Smooth muscle cell (in vitro differentiated cells): ENCODE measurements at regions not wholly inside any gene's neighbourhood (a gene's known extent, or its start where the extent isn't known, plus 50 kb on each side); places are given as distances from the start of the nearest gene placed in this dataset.
"Not testable (repeated sequence)": the region's sequence is repeated elsewhere in the genome, so short reads cannot be mapped to it uniquely, and the experiment has no call there.

Experiments used
- DNase-seq: peaks from one replicate; lab custom pipeline; 2025; ENCODE audit not compliant: unreplicated experiment; lab: John Stamatoyannopoulos, UW
- H2AFZ ChIP-seq: fragments of 200-600 bp; sonication (generic); 2 replicates; pipeline ENCODE4 v1.6.0; 2016; ENCODE audit warnings: antibody characterized with exemption, low read depth, mild to moderate bottlenecking
- H3F3A ChIP-seq: fragments of 200-600 bp; sonication (generic); 2 replicates; pipeline ENCODE4 v1.6.0; 2017; ENCODE audit warnings: antibody characterized with exemption, low read depth
- H3K27ac ChIP-seq: fragments of 200-600 bp; sonication (generic); 2 replicates; pipeline ENCODE4 v1.5.1; 2016; ENCODE audit warnings: low read depth, mild to moderate bottlenecking
- H3K27me3 ChIP-seq: fragments of 200-600 bp; sonication (generic); 2 replicates; pipeline ENCODE4 v1.6.1; 2016; ENCODE audit warnings: low read depth, mild to moderate bottlenecking
- H3K36me3 ChIP-seq: fragments of 200-600 bp; sonication (generic); 2 replicates; pipeline ENCODE4 v1.5.1; 2016; ENCODE audit warnings: low read depth
- H3K4me1 ChIP-seq: fragments of 200-600 bp; sonication (generic); 2 replicates; pipeline ENCODE4 v1.5.1; 2016; ENCODE audit warnings: low read depth
- H3K4me2 ChIP-seq: fragments of 200-600 bp; sonication (generic); 2 replicates; pipeline ENCODE4 v1.6.0; 2016; ENCODE audit warnings: mild to moderate bottlenecking
- H3K4me3 ChIP-seq: fragments of 200-600 bp; sonication (generic); 2 replicates; pipeline ENCODE4 v1.5.1; 2016; ENCODE audit warnings: mild to moderate bottlenecking
- H3K79me2 ChIP-seq: fragments of 200-600 bp; sonication (generic); 2 replicates; pipeline ENCODE4 v1.6.0; 2016; ENCODE audit warnings: low read depth, mild to moderate bottlenecking
- H3K9ac ChIP-seq: fragments of 200-600 bp; sonication (generic); 2 replicates; pipeline ENCODE4 v1.6.0; 2016; ENCODE audit warnings: low read depth
- H3K9me3 ChIP-seq: fragments of 200-600 bp; sonication (generic); replicated peaks from 2 replicates; pipeline ENCODE4 v1.5.1; 2016; ENCODE audit warnings: low read depth
- H4K20me1 ChIP-seq: fragments of 200-600 bp; sonication (generic); 2 replicates; pipeline ENCODE4 v1.6.0; 2016; ENCODE audit warnings: low read depth
- WGBS: methylation state at CpG from one replicate; pipeline ENCODE4 v1.1.7; 2016; ENCODE audit warnings: low lambda C conversion rate; 5-methylcytosine and 5-hydroxymethylcytosine counted together
- TF ChIP-seq, protein P1 (sequence below): fragments of 200-600 bp; sonication (generic); IDR thresholded peaks from 2 replicates; pipeline ENCODE4 v1.5.1; 2017; ENCODE audit warnings: borderline replicate concordance, mild to moderate bottlenecking, antibody characterized with exemption; ENCODE audit not compliant: insufficient read depth, poor library complexity, severe bottlenecking

DNA sequence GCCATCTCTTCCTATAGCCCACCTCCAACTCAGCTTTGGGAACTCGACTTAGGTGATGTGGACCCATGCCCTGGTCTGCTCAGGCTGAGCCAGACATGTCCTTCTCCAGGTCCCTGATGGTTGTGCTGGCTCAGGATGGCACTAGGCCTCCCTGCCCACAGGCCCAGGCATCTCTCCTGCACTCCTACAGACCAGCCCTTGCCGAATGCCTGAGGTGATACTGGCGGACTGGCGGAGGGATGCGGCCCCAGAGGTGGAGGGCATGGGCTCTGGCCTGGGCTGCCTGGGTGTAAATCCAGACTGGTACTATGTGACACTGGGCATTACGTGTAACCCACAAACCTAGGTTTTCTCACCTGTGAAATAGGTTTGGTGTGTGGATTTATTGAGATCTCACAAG lies 352.8 kb downstream of the SHANK2 start:
- Histone ChIP-seq H3K36me3 (no peaks in the 10 kb centered on the region), H3K4me1 (peaks cover 5% of the 10 kb centered on the region), H3K9me3 (no peaks in the 10 kb centered on the region), H4K20me1 (no peaks in the 10 kb centered on the region), H3F3A (no peaks in the 10 kb centered on the region), H3K27ac (no peak overlapping the region), H3K4me3 (no peak overlapping the region), H3K27me3 (no peaks in the 10 kb centered on the region), H3K79me2 (no peaks in the 10 kb centered on the region), H2AFZ (no peak overlapping the region), H3K9ac (no peak overlapping the region), H3K4me2 (no peak overlapping the region)
- TF ChIP-seq, protein P1, sequence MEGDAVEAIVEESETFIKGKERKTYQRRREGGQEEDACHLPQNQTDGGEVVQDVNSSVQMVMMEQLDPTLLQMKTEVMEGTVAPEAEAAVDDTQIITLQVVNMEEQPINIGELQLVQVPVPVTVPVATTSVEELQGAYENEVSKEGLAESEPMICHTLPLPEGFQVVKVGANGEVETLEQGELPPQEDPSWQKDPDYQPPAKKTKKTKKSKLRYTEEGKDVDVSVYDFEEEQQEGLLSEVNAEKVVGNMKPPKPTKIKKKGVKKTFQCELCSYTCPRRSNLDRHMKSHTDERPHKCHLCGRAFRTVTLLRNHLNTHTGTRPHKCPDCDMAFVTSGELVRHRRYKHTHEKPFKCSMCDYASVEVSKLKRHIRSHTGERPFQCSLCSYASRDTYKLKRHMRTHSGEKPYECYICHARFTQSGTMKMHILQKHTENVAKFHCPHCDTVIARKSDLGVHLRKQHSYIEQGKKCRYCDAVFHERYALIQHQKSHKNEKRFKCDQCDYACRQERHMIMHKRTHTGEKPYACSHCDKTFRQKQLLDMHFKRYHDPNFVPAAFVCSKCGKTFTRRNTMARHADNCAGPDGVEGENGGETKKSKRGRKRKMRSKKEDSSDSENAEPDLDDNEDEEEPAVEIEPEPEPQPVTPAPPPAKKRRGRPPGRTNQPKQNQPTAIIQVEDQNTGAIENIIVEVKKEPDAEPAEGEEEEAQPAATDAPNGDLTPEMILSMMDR: no peak
- WGBS: 92% methylated on average over 6 of the region's 6 CpGs
- no peak for DNase-seq

DNA sequence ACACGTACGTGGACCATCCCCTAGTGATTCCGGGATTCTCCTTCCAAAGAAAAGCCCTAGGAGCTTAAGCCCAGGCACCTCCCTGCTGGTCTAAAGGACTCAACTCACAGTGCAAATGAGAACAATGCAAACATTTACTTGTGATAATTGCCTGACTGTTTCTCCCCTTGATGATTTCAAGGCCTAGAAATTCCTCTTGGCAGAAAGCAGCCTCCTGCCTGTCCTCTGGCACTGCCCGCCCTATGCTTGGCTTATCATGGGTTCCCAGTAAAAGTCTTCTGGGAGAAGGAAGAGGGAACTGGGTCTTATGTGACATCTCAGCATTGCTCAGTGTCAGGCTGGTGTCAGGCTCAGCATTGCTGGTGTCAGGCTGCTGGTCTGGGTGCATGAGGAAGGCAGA lies 351.8 kb downstream of the SHANK2 start:
- Histone ChIP-seq H3K9ac (no peak overlapping the region), H3K9me3 (no peaks in the 10 kb centered on the region), H3K4me1 (peaks cover 5% of the 10 kb centered on the region), H3K27ac (no peak overlapping the region), H4K20me1 (no peaks in the 10 kb centered on the region), H3K27me3 (no peaks in the 10 kb centered on the region), H3F3A (no peaks in the 10 kb centered on the region), H3K36me3 (no peaks in the 10 kb centered on the region), H3K4me2 (no peak overlapping the region), H2AFZ (no peak overlapping the region), H3K79me2 (no peaks in the 10 kb centered on the region), H3K4me3 (no peak overlapping the region)
- DNase-seq: no peak
- WGBS: 93% methylated on average over 4 of the region's 4 CpGs
- TF ChIP-seq, protein P1: no peak

DNA sequence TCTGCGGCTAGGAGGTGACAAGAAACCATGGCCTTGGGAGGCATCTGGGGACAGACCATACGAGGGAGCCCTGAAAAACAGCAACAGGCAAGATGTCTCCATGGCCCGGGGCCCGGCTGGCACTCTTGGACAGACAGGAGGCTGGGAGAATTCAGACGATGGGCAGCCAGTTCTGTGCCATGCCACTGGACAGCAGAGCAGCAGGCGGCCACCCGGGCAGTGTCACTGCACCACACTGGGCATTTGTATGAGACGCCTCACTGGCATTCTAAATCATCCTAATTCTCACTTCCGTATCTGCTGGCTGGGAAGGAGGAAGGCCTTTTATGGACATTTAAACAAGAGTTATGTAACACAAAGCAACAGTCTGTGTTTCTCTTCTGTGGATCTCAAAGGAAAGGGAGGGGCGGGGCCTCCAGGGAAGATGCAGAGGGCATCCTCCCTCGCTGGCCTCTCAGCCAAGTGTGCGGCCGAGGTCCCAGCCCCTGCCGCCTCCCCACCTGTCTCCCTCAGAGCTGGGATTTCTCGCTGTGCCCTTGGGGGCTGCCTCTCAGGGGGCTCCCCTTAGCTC lies 350.3 kb downstream of the SHANK2 start:
- Histone ChIP-seq H3K9ac (no peak overlapping the region), H3K9me3 (no peaks in the 10 kb centered on the region), H3K4me1 (peaks cover 5% of the 10 kb centered on the region), H3F3A (no peaks in the 10 kb centered on the region), H4K20me1 (no peaks in the 10 kb centered on the region), H3K36me3 (no peaks in the 10 kb centered on the region), H3K27ac (no peak overlapping the region), H3K27me3 (no peaks in the 10 kb centered on the region), H3K4me2 (no peak overlapping the region), H3K4me3 (no peak overlapping the region), H3K79me2 (no peaks in the 10 kb centered on the region), H2AFZ (no peak overlapping the region)
- 90% methylated on average over 15 of the region's 15 CpGs for WGBS
- DNase-seq: no peak
- TF ChIP-seq, protein P1: no peak

DNA sequence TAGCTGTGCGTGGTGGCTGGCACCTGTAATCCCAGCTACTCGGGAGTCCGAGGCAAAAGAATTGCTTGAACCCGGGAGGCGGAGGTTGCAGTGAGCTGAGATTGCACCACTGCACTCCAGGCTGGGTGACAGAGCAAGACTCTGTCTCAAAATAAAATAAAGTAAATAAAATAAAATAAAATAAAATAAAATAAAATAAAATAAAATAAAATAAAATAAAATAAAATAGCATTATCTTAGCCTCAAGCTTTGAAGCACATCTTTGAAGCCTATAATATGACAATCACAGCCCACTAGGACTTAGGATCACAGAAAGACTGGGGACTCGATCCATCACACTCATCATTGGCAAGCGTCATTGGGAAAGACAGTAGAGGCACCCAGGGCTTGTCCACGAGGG lies 349.1 kb downstream of the SHANK2 start:
- H3K4me1 ChIP-seq, H3K79me2 ChIP-seq, H3K36me3 ChIP-seq, H3K4me2 ChIP-seq, H3F3A ChIP-seq, H2AFZ ChIP-seq, H3K27ac ChIP-seq, H3K4me3 ChIP-seq, H4K20me1 ChIP-seq, H3K9ac ChIP-seq, H3K9me3 ChIP-seq, H3K27me3 ChIP-seq, DNase-seq: not testable (repeated sequence)
- WGBS: 97% methylated on average over 8 of the region's 8 CpGs
